GM19452 (cell line): ENCODE measurements at regions not wholly inside any gene's neighbourhood (a gene's known extent, or its start where the extent isn't known, plus 50 kb on each side); places are given as distances from the start of the nearest gene placed in this dataset.
"Not testable (repeated sequence)": the region's sequence is repeated elsewhere in the genome, so short reads cannot be mapped to it uniquely, and the experiment has no call there.

Experiments
- ATAC-seq: cut with Tn5 transposase; IDR thresholded peaks from one replicate; pipeline ENCODE4 v1.9.1; 2021; ENCODE audit not compliant: unreplicated experiment

DNA sequence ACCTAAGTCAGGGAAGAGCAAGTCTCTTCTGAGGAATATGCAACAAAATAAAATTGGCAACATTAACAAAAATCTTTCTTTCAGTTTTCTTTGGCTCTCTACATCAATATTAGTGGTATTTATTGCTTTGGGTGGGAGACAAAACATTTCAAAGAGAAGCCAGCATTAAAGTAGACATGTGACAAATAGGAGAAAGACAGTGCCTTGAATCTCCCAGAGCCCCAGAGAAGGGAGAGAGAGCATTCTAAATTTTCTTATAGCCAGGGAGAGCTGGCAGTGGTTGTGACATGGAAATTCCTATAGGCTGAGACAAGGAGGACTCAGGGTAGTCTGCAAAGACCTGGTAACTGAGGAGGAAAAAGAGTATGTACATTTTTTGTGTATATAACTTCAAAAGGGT lies 79.4 kb upstream of the NREP start:
- ATAC-seq: no peak

- ATAC-seq: no peak
Observed at GRCh38 chr5:111834926-111835599, 78.1 kb upstream of the NREP start.

DNA sequence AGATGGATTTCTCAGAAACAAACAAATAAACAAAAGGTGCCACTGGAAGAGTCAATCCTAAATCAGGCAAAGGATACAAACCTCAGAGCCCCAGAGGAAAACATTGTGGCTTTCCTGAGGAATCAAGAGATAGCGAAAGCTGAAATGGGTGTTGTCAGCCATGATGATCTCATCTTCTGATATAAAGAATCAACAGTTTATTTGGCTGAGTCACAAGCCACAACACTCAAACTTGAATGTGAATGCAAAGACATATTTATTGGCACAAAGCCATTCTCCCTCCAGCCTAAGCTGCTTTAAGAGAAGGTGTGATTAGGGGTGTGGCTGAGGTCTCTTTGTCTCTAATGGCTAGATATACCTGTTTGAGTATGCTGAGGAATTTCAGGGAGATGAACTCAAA lies 73.3 kb upstream of the NREP start:
- ATAC-seq: no peak

- no peak for ATAC-seq
Observed at GRCh38 chr5:111829701-111830100, 72.7 kb upstream of the NREP start.

GRCh38 chr5:111826064-111826463 lies 69.1 kb upstream of the NREP start:
- ATAC-seq: no peak

GRCh38 chr5:111820072-111820471 lies 63.1 kb upstream of the NREP start:
- ATAC-seq: no peak

DNA sequence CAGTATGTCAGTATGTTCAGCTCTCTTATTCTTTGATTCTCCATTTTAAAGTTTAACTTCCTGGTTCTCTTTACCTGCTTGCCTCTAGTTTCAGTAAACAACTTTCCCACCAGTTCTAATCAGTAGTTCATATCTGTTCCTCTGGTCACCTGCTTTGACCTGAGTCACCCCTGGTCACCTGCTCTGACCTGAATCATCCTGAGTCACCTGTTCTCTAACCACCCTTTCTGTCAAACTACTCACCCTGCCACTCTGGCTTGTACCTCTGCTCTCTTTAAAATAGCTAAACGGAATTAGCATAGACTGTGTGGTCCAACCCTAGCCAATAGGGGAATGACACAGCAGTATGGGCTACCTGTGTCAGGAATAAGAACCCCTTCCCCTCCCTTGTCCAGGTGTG lies 62.0 kb upstream of the NREP start:
- not testable (repeated sequence) for ATAC-seq

DNA sequence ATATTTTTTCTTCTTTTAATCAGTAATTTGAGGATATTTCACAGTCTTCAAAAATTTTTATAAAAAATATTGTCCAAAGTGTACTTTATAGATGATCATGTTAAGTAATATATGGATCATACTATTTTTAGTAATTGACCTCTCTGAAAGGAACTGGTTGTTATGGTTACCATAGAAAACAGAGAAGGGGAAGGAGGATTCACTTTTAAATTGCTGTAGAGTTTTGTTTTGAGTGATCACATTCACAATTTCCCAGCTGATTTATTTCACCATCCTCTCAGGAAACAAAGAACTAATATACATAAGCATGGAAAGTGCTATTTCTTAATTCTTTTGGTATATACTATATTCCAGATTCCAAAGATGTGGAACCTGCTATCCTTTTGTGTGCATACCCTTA lies 56.5 kb upstream of the NREP start:
- no peak for ATAC-seq

DNA sequence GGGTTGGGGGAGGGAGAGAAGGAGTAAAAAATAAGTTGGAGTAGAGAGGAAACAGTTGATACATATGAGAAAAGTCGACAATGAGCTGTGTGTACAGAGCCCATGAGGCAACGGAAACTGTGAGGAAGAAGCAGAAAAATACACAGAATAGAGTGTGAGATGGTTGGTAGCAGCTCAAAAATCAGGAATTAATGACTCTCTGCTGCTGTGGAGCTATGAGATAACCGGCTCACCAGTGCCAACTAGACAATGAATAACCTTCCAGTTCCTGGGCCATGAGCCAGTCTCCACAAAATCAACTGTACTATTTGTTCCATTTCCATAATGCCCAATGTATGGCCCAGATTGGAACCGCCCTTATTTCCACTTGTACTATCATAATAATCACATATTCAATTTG lies 53.1 kb upstream of the NREP start:
- ATAC-seq: no peak
